K562 (cell line): ENCODE measurements at regions not wholly inside any gene's neighbourhood (a gene's known extent, or its start where the extent isn't known, plus 50 kb on each side); places are given as distances from the start of the nearest gene placed in this dataset.

ENCODE experiments used
- ATAC-seq: fragments of 200-7000 bp; cut with Tn5 transposase; 3 replicates; pipeline ENCODE4 v1.9.1; 2020; ENCODE audit warnings: moderate library complexity
- BruUV-seq: library from RNA; stranded (reverse); fragments of 400-500 nt; replicated peaks from 2 replicates; lab custom pipeline; 2021; lab: Mats Ljungman, UMichigan
- CTCF ChIA-PET: fragments of 300-600 bp; formaldehyde crosslinking; extraction: SDS; loops from one replicate; lab custom pipeline; 2021; ENCODE audit warnings: low intra/inter-chr PET ratio; lab: Yijun Ruan, JAX
- POLR2A ChIA-PET: fragments of 300-600, 350-650 bp; sonication (Branson Sonifier 250); formaldehyde crosslinking; extraction: SDS; loops from one replicate; lab custom pipeline; 2021; ENCODE audit warnings: antibody characterized with exemption, inconsistent platforms; lab: Yijun Ruan, JAX
- DNase-seq, 4 experiments: peaks; one replicate each; pipeline versions ENCODE4 v3.0.0 to v3.0.0-alpha.2; 2011 to 2018; ENCODE audit warnings: low spot score in 3 of 4, mixed read lengths in 3 of 4; ENCODE audit errors: extremely low read depth in 1 of 4
- FAIRE-seq: peaks from 2 replicates; lab custom pipeline; 2011; peaks lifted over from hg19 to GRCh38; lab: Jason Lieb, UNC
- H2AFZ ChIP-seq: 2 replicates; pipeline ENCODE4 v1.6.0; 2011; ENCODE audit warnings: low read depth, low read length, control low read depth, inconsistent platforms
- H3K27ac ChIP-seq: fragments of 200-600 bp; 3 replicates; pipeline ENCODE4 v1.8.0; 2011; ENCODE audit warnings: low read depth, mild to moderate bottlenecking, control low read depth, inconsistent platforms, low read length, moderate library complexity, mixed read lengths; ENCODE audit errors: extremely low read depth
- H3K27me3 ChIP-seq, 2 experiments: fragments of 300-600 bp in 1 of 2; 2 replicates in 1 of 2; 3 replicates in 1 of 2; pipeline versions ENCODE4 v1.6.0 to v1.8.0; 2011; ENCODE audit warnings: inconsistent platforms in 2 of 2, low read length in 2 of 2, mild to moderate bottlenecking in 1 of 2, mixed read lengths in 1 of 2, moderate library complexity in 1 of 2; ENCODE audit not compliant: control insufficient read depth in 2 of 2, insufficient read depth in 2 of 2
- H3K36me3 ChIP-seq: fragments of 300-600 bp; 3 replicates; pipeline ENCODE4 v1.8.0; 2011; ENCODE audit warnings: mild to moderate bottlenecking, low read length, inconsistent platforms; ENCODE audit not compliant: control insufficient read depth, insufficient read depth
- H3K4me1 ChIP-seq, 2 experiments: fragments of 200-600 bp in 1 of 2; replicated peaks in 1 of 2; 2 replicates in 1 of 2; 3 replicates in 1 of 2; pipeline versions ENCODE4 v1.5.1 to v1.8.0; 2011; ENCODE audit warnings: inconsistent platforms in 2 of 2, low read length in 2 of 2, mild to moderate bottlenecking in 1 of 2, mixed read lengths in 1 of 2, moderate library complexity in 1 of 2; ENCODE audit not compliant: control insufficient read depth in 2 of 2, insufficient read depth in 2 of 2
- H3K4me2 ChIP-seq: 2 replicates; pipeline ENCODE4 v1.6.1; 2011; ENCODE audit warnings: low read length, control low read depth, inconsistent platforms, mixed read lengths; ENCODE audit not compliant: insufficient read depth
- H3K4me3 ChIP-seq: fragments of 200-600 bp; sonication (generic), shearing (Covaris generic); 2 replicates; pipeline ENCODE4 v1.5.1; 2016; ENCODE audit warnings: control low read depth, inconsistent platforms
- H3K79me2 ChIP-seq: fragments of 200-600 bp; 3 replicates; pipeline ENCODE4 v1.8.0; 2011; ENCODE audit warnings: low read length, inconsistent platforms; ENCODE audit not compliant: control insufficient read depth, insufficient read depth
- H3K9ac ChIP-seq, 2 experiments: 2 replicates each; pipeline versions ENCODE4 v1.6.0 to v1.6.1; 2011; ENCODE audit warnings: low read depth in 2 of 2, low read length in 2 of 2, control low read depth in 1 of 2, inconsistent platforms in 1 of 2, mild to moderate bottlenecking in 1 of 2, mixed read lengths in 1 of 2; ENCODE audit not compliant: insufficient read depth in 1 of 2
- H3K9me1 ChIP-seq: one replicate; pipeline ENCODE4 v1.6.0; 2011; ENCODE audit warnings: inconsistent platforms, mild to moderate bottlenecking, low read length, moderate library complexity; ENCODE audit not compliant: control insufficient read depth, insufficient read depth
- H3K9me3 ChIP-seq: replicated peaks from 2 replicates; pipeline ENCODE4 v1.5.1; 2011; ENCODE audit warnings: low read depth, low read length, inconsistent platforms; ENCODE audit not compliant: control insufficient read depth, insufficient read depth
- H4K20me1 ChIP-seq: replicated peaks from 2 replicates; pipeline ENCODE4 v1.6.1; 2011; ENCODE audit warnings: low read length, inconsistent platforms, mixed read lengths; ENCODE audit not compliant: control insufficient read depth, insufficient read depth
- CLOCK ChIP-seq: fragments of 250-450 bp; sonication (Bioruptor Pico); IDR thresholded peaks from 2 replicates; pipeline ENCODE4 v1.4.0; 2020; ENCODE audit warnings: mild to moderate bottlenecking, moderate library complexity, borderline replicate concordance
- DPF2 ChIP-seq: fragments of 450-650 bp; IDR thresholded peaks from 2 replicates; pipeline ENCODE4 v1.6.1; 2016
- EHMT2 ChIP-seq: fragments of 450-650 bp; IDR thresholded peaks from 2 replicates; pipeline ENCODE4 v1.6.1; 2018; ENCODE audit warnings: antibody characterized with exemption
- HDAC8 ChIP-seq: fragments of 450-650 bp; IDR thresholded peaks from 2 replicates; pipeline ENCODE4 v1.6.1; 2016; ENCODE audit warnings: mild to moderate bottlenecking, missing genetic modification characterization, moderate library complexity, missing compliant biosample characterization
- HNRNPK ChIP-seq: fragments of 200-400 bp; formaldehyde crosslinking; IDR thresholded peaks from one replicate; pipeline ENCODE4 v1.6.1; 2018; ENCODE audit warnings: mild to moderate bottlenecking, low read depth, low read length; ENCODE audit not compliant: poor library complexity, severe bottlenecking
- KLF10 ChIP-seq: fragments of 250-450 bp; sonication (Bioruptor Pico); IDR thresholded peaks from 2 replicates; pipeline ENCODE4 v1.6.1; 2021; ENCODE audit warnings: matching md5 sums
- SRSF9 ChIP-seq: fragments of 200-400 bp; formaldehyde crosslinking; IDR thresholded peaks from 2 replicates; pipeline ENCODE4 v1.6.1; 2017; ENCODE audit warnings: low read depth, low read length, borderline replicate concordance
- THAP12 ChIP-seq: fragments of 250-450 bp; sonication (Bioruptor Pico); IDR thresholded peaks from 2 replicates; pipeline ENCODE4 v1.9.0; 2021; ENCODE audit warnings: mild to moderate bottlenecking, inconsistent platforms
- ZNF354B ChIP-seq: fragments of 250-450 bp; sonication (Bioruptor Pico); IDR thresholded peaks from 2 replicates; pipeline ENCODE4 v1.4.0; 2020
- WGBS: fragments of 100-300 bp; shearing (Covaris generic); methylation state at CpG from one replicate; pipeline ENCODE4 v1.1.6; 2016; ENCODE audit warnings: low coverage, mixed read lengths; ENCODE audit not compliant: insufficient coverage; ENCODE audit errors: missing lambda C conversion rate; 5-methylcytosine and 5-hydroxymethylcytosine counted together
- in situ Hi-C: fragments of 300-500 bp; cut with MboI; formaldehyde crosslinking; loops from 4 replicates; pipeline ENCODE4 v1.15.0; 2018; ENCODE audit warnings: inconsistent platforms, mixed read lengths
- intact Hi-C: fragments of 100-400 bp; cut with micrococcal nuclease; formaldehyde crosslinking; loops from 2 replicates; pipeline ENCODE4 v1.14.2; 2022

GRCh38 chr11:27912916-27913315 is 195.0 kb downstream of the KIF18A start:
- H3K27me3 ChIP-seq: no peaks in the 10 kb centered on the region
- ChIA-PET CTCF (no interaction called here), POLR2A (interaction anchor here (1.4 kb wide), 1 partner anchor 9 kb away, joined by 5 read pairs; no protein-coding TSS in a partner anchor)
- intact Hi-C loops (no loop called here), in situ Hi-C loops (no loop called here)
- no peak overlapping the region for H3K27ac ChIP-seq
- no peaks in the 10 kb centered on the region for H3K4me1 ChIP-seq
- H3K36me3 ChIP-seq: no peaks in the 10 kb centered on the region
- DNase-seq (no peak), FAIRE-seq (no peak), ATAC-seq (no peak)
- H3K9ac ChIP-seq: no peak overlapping the region
- H4K20me1 ChIP-seq: no peaks in the 10 kb centered on the region
- 4% methylated on average over 2 of the region's 2 CpGs for WGBS
- no peak overlapping the region for H3K4me3 ChIP-seq
- H3K9me1 ChIP-seq: no peaks in the 10 kb centered on the region
- no peak overlapping the region for H2AFZ ChIP-seq
- no peak for TF ChIP-seq THAP12 (CRISPR knock-in tag)
- no peak for TF ChIP-seq HDAC8
- TF ChIP-seq SRSF9: no peak
- TF ChIP-seq EHMT2: no peak
- no peak for TF ChIP-seq KLF10 (CRISPR knock-in tag)
- no peak for TF ChIP-seq ZNF354B (CRISPR knock-in tag)
- no peak for TF ChIP-seq HNRNPK
- no peak for TF ChIP-seq DPF2
- TF ChIP-seq CLOCK: no peak
- no peaks in the 10 kb centered on the region for H3K79me2 ChIP-seq
- no TSS peak for BruUV-seq
- no peaks in the 10 kb centered on the region for H3K9me3 ChIP-seq
- H3K4me2 ChIP-seq: no peak overlapping the region
